GM12878 (cell line): ENCODE measurements at regions not wholly inside any gene's neighbourhood (a gene's known extent, or its start where the extent isn't known, plus 50 kb on each side); places are given as distances from the start of the nearest gene placed in this dataset.

Experiments used
- BACH1 ChIP-seq: fragments of 450-650 bp; IDR thresholded peaks from 2 replicates; pipeline ENCODE4 v1.6.1; 2017; ENCODE audit warnings: mild to moderate bottlenecking, borderline replicate concordance
- BHLHE40 ChIP-seq, 2 experiments: fragments of 450-650 bp in 1 of 2; IDR thresholded peaks; 2 replicates each; pipeline ENCODE4 v1.6.1; 2011 to 2017; ENCODE audit warnings: low read depth in 2 of 2, borderline replicate concordance in 1 of 2, improper control_type of control experiment in 1 of 2, low read length in 1 of 2, mild to moderate bottlenecking in 1 of 2
- CBX3 ChIP-seq: fragments of 200-600 bp; sonication (generic); IDR thresholded peaks from 2 replicates; pipeline ENCODE4 v1.6.1; 2016; ENCODE audit warnings: low read depth, borderline replicate concordance
- DPF2 ChIP-seq: fragments of 450-650 bp; IDR thresholded peaks from 2 replicates; pipeline ENCODE4 v1.6.1; 2017; ENCODE audit warnings: mild to moderate bottlenecking
- GABPA ChIP-seq: IDR thresholded peaks from 2 replicates; pipeline ENCODE4 v1.6.1; 2014; ENCODE audit warnings: antibody characterized with exemption, low read depth, mild to moderate bottlenecking, inconsistent platforms
- IRF4 ChIP-seq: IDR thresholded peaks from 2 replicates; pipeline ENCODE4 v1.6.1; 2011; ENCODE audit warnings: low read depth, low read length
- JUND ChIP-seq: IDR thresholded peaks from 2 replicates; pipeline ENCODE4 v1.6.1; 2012; ENCODE audit warnings: low read depth, mild to moderate bottlenecking, low read length, improper control_type of control experiment, moderate library complexity
- MYC ChIP-seq: IDR thresholded peaks from 2 replicates; pipeline ENCODE4 v1.6.1; 2011; ENCODE audit warnings: mild to moderate bottlenecking, low read length, moderate library complexity, inconsistent platforms; ENCODE audit not compliant: insufficient read depth, insufficient replicate concordance, insufficient read length, severe bottlenecking
- NFXL1 ChIP-seq: fragments of 450-650 bp; IDR thresholded peaks from 2 replicates; pipeline ENCODE4 v1.6.1; 2017; ENCODE audit warnings: antibody characterized with exemption, mild to moderate bottlenecking, borderline replicate concordance
- NR2C2 ChIP-seq: IDR thresholded peaks from 2 replicates; pipeline ENCODE4 v1.6.1; 2011; ENCODE audit warnings: borderline replicate concordance, low read depth; ENCODE audit not compliant: control insufficient read depth, insufficient read length
- RAD51 ChIP-seq: fragments of 450-650 bp; IDR thresholded peaks from 2 replicates; pipeline ENCODE4 v1.6.1; 2016; ENCODE audit warnings: moderate library complexity, mild to moderate bottlenecking, inconsistent platforms
- RBBP5 ChIP-seq: fragments of 200-600 bp; sonication (generic); conservative IDR thresholded peaks from 2 replicates; pipeline ENCODE4 v1.6.1; 2016
- RCOR1 ChIP-seq: conservative IDR thresholded peaks from 2 replicates; pipeline ENCODE4 v1.6.1; 2012; ENCODE audit warnings: low read depth, low read length, improper control_type of control experiment
- RELA ChIP-seq: fragments of 450-650 bp; IDR thresholded peaks from 2 replicates; pipeline ENCODE4 v1.8.0; 2014; ENCODE audit warnings: borderline replicate concordance; ENCODE audit not compliant: partially characterized antibody
- SIN3A ChIP-seq: IDR thresholded peaks from 2 replicates; pipeline ENCODE4 v1.6.1; 2012; ENCODE audit warnings: low read depth, low read length, improper control_type of control experiment
- SPI1 ChIP-seq: IDR thresholded peaks from 2 replicates; pipeline ENCODE4 v1.6.1; 2011; ENCODE audit warnings: low read depth, mild to moderate bottlenecking, low read length, moderate library complexity, borderline replicate concordance; ENCODE audit not compliant: insufficient read depth
- SREBF1 ChIP-seq: IDR thresholded peaks from 2 replicates; pipeline ENCODE4 v1.6.1; 2012; ENCODE audit warnings: mild to moderate bottlenecking, low read length
- SREBF2 ChIP-seq: IDR thresholded peaks from 2 replicates; pipeline ENCODE4 v1.6.1; 2012; ENCODE audit warnings: mild to moderate bottlenecking, low read length
- ZBED1 ChIP-seq: IDR thresholded peaks from 2 replicates; pipeline ENCODE4 v1.6.1; 2016; ENCODE audit warnings: borderline replicate concordance
- TF ChIP-seq, protein P1 (sequence below): fragments of 450-650 bp; IDR thresholded peaks from 2 replicates; pipeline ENCODE4 v1.6.1; 2017; ENCODE audit warnings: borderline replicate concordance
- TF ChIP-seq, protein P2 (sequence below): fragments of 450-650 bp; IDR thresholded peaks from 2 replicates; pipeline ENCODE4 v1.6.1; 2018; ENCODE audit warnings: mild to moderate bottlenecking, low read depth, moderate library complexity; ENCODE audit not compliant: partially characterized antibody
- TF ChIP-seq, protein P3 (sequence below): fragments of 450-650 bp; IDR thresholded peaks from 2 replicates; pipeline ENCODE4 v1.6.1; 2017; ENCODE audit warnings: mild to moderate bottlenecking
- TF ChIP-seq, protein P4 (sequence below): IDR thresholded peaks from 2 replicates; pipeline ENCODE4 v1.6.1; 2011; ENCODE audit warnings: borderline replicate concordance, low read depth, mild to moderate bottlenecking, moderate library complexity, low read length; ENCODE audit not compliant: insufficient read depth, poor library complexity, severe bottlenecking

DNA sequence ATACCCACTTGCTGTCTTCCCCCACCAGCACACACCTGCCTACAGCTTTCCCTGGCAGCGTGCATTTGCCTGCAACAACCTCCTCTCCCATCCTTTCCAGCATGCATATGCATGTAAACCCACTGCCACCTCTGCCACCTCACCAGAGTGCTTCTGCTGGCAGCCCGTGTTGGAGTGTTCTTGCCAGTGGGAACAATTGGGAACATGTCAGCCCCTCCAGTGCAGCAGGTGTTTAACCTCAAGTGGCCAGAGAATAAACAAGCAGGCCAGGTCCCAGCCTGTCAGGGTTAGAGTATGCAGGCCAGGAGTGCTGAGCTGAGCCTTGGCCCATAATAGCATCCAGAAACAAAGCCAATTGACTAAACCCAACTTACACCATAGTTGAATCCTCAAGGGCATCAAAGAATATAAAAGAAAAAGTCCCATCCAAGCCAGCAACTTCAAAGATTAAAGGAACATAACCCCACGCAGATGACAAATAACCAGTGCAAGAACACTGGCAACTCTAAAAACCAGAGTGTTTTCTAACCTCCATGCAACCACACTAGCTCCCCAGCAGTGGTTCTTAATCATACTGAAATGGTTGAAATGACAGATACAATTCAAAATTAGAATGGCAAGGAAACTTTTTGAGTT, 1212.1 kb upstream of the CITED2 start (continued):
- peak; percentile 81; the same call in 1 of the 2 replicates for TF ChIP-seq BACH1
- TF ChIP-seq SREBF2 = no peak
- TF ChIP-seq, protein P1, sequence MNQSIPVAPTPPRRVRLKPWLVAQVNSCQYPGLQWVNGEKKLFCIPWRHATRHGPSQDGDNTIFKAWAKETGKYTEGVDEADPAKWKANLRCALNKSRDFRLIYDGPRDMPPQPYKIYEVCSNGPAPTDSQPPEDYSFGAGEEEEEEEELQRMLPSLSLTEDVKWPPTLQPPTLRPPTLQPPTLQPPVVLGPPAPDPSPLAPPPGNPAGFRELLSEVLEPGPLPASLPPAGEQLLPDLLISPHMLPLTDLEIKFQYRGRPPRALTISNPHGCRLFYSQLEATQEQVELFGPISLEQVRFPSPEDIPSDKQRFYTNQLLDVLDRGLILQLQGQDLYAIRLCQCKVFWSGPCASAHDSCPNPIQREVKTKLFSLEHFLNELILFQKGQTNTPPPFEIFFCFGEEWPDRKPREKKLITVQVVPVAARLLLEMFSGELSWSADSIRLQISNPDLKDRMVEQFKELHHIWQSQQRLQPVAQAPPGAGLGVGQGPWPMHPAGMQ = no peak
- TF ChIP-seq RBBP5 = no peak
- no peak for TF ChIP-seq NR2C2
- peak; percentile 86 for TF ChIP-seq GABPA
- TF ChIP-seq, protein P2, sequence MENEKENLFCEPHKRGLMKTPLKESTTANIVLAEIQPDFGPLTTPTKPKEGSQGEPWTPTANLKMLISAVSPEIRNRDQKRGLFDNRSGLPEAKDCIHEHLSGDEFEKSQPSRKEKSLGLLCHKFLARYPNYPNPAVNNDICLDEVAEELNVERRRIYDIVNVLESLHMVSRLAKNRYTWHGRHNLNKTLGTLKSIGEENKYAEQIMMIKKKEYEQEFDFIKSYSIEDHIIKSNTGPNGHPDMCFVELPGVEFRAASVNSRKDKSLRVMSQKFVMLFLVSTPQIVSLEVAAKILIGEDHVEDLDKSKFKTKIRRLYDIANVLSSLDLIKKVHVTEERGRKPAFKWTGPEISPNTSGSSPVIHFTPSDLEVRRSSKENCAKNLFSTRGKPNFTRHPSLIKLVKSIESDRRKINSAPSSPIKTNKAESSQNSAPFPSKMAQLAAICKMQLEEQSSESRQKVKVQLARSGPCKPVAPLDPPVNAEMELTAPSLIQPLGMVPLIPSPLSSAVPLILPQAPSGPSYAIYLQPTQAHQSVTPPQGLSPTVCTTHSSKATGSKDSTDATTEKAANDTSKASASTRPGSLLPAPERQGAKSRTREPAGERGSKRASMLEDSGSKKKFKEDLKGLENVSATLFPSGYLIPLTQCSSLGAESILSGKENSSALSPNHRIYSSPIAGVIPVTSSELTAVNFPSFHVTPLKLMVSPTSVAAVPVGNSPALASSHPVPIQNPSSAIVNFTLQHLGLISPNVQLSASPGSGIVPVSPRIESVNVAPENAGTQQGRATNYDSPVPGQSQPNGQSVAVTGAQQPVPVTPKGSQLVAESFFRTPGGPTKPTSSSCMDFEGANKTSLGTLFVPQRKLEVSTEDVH = no peak
- TF ChIP-seq RELA = no peak
- TF ChIP-seq MYC = no peak
- no peak for TF ChIP-seq JUND
- TF ChIP-seq CBX3 = no peak
- TF ChIP-seq SIN3A = no peak
- TF ChIP-seq, protein P3, sequence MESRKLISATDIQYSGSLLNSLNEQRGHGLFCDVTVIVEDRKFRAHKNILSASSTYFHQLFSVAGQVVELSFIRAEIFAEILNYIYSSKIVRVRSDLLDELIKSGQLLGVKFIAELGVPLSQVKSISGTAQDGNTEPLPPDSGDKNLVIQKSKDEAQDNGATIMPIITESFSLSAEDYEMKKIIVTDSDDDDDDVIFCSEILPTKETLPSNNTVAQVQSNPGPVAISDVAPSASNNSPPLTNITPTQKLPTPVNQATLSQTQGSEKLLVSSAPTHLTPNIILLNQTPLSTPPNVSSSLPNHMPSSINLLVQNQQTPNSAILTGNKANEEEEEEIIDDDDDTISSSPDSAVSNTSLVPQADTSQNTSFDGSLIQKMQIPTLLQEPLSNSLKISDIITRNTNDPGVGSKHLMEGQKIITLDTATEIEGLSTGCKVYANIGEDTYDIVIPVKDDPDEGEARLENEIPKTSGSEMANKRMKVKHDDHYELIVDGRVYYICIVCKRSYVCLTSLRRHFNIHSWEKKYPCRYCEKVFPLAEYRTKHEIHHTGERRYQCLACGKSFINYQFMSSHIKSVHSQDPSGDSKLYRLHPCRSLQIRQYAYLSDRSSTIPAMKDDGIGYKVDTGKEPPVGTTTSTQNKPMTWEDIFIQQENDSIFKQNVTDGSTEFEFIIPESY = no peak
- TF ChIP-seq SREBF1 = no peak
- no peak for TF ChIP-seq NFXL1
- peak; percentile 94 for TF ChIP-seq DPF2
- TF ChIP-seq BHLHE40 (IDR thresholded peaks at IDR 0.05; ENCODE audit: borderline replicate concordance in 1 of 2, low read depth in 2 of 2, low read length in 1 of 2) = peak; percentile 16 to 41; a peak in 2 of 4 replicates
- no peak for TF ChIP-seq SPI1
- TF ChIP-seq IRF4 = peak; percentile 98
- TF ChIP-seq, protein P4, sequence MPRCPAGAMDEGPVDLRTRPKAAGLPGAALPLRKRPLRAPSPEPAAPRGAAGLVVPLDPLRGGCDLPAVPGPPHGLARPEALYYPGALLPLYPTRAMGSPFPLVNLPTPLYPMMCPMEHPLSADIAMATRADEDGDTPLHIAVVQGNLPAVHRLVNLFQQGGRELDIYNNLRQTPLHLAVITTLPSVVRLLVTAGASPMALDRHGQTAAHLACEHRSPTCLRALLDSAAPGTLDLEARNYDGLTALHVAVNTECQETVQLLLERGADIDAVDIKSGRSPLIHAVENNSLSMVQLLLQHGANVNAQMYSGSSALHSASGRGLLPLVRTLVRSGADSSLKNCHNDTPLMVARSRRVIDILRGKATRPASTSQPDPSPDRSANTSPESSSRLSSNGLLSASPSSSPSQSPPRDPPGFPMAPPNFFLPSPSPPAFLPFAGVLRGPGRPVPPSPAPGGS = peak; percentile 94
- no peak for TF ChIP-seq RCOR1
- no peak for TF ChIP-seq RAD51
- peak; percentile 99 for TF ChIP-seq ZBED1
